ENCODE measurements at regions not wholly inside any gene's neighbourhood (a gene's known extent, or its start where the extent isn't known, plus 50 kb on each side); places are given as distances from the start of the nearest gene placed in this dataset.
"Not testable (repeated sequence)": the region's sequence is repeated elsewhere in the genome, so short reads cannot be mapped to it uniquely, and the experiment has no call there.

- ATAC-seq (no peak), DNase-seq (no peak)
- no peaks in the 10 kb centered on the region for H3K4me1 ChIP-seq (ENCODE audit: control insufficient read depth, insufficient read depth, low read length)
- peaks cover 2% of the 10 kb centered on the region for H3K27me3 ChIP-seq (ENCODE audit: control insufficient read depth, insufficient read depth, low read length)
- H3K9me3 ChIP-seq (ENCODE audit: control insufficient read depth, insufficient read depth, low read length): no peaks in the 10 kb centered on the region
- Mint-ChIP-seq H3K4me1 (no peaks in the 10 kb centered on the region), H3K27ac (no peak overlapping the region), H3K9me3 (no peaks in the 10 kb centered on the region), H3K4me3 (no peak overlapping the region), H3K36me3 (no peaks in the 10 kb centered on the region), H3K27me3 (ENCODE audit: low read depth in 2 of 2) (peaks cover 22 to 32% of the 10 kb centered on the region in 2 donors)
- no peaks in the 10 kb centered on the region for H3K36me3 ChIP-seq (ENCODE audit: control insufficient read depth, insufficient read depth, low read length)
- TF ChIP-seq CTCF (IDR thresholded peaks at IDR 0.05): no peak
- H3K27ac ChIP-seq (ENCODE audit: low read length): no peak overlapping the region
- no peak overlapping the region for H3K4me3 ChIP-seq (ENCODE audit: low read length)
- WGBS (ENCODE audit: insufficient coverage): 90% methylated on average over 2 of the region's 3 CpGs
- intact Hi-C loops (cut with micrococcal nuclease): no loop called here
Observed at GRCh38 chr1:90817399-90817798, 100.3 kb upstream of the BARHL2 start.

- H3K27me3 ChIP-seq (ENCODE audit: control insufficient read depth, insufficient read depth, low read length); ATAC-seq: not testable (repeated sequence)
Observed at GRCh38 chr1:90812237-90812636, 95.1 kb upstream of the BARHL2 start.

GRCh38 chr1:90811444-90811950 is 94.4 kb upstream of the BARHL2 start:
- DNase-seq; H3K9me3 Mint-ChIP-seq; ATAC-seq; H3K27me3 ChIP-seq (ENCODE audit: control insufficient read depth, insufficient read depth, low read length); H3K36me3 ChIP-seq (ENCODE audit: control insufficient read depth, insufficient read depth, low read length); H3K9me3 ChIP-seq (ENCODE audit: control insufficient read depth, insufficient read depth, low read length); H3K27ac ChIP-seq (ENCODE audit: low read length); H3K4me1 Mint-ChIP-seq; H3K4me3 ChIP-seq (ENCODE audit: low read length); H3K27ac Mint-ChIP-seq; H3K4me3 Mint-ChIP-seq; H3K4me1 ChIP-seq (ENCODE audit: control insufficient read depth, insufficient read depth, low read length); H3K36me3 Mint-ChIP-seq; intact Hi-C loops (cut with micrococcal nuclease): not testable (repeated sequence)
- H3K27me3 Mint-ChIP-seq (ENCODE audit: low read depth in 2 of 2): peaks cover 18 to 51% of the 10 kb centered on the region in 2 donors
- 83% methylated on average over 2 of the region's 5 CpGs for WGBS (ENCODE audit: insufficient coverage)

More at GRCh38 chr1:90812237-90812636, 95.1 kb upstream of the BARHL2 start:
- DNase-seq; H3K4me1 ChIP-seq (ENCODE audit: control insufficient read depth, insufficient read depth, low read length); H3K36me3 Mint-ChIP-seq; H3K9me3 ChIP-seq (ENCODE audit: control insufficient read depth, insufficient read depth, low read length); H3K9me3 Mint-ChIP-seq; H3K4me3 Mint-ChIP-seq; H3K27ac Mint-ChIP-seq; H3K4me3 ChIP-seq (ENCODE audit: low read length); H3K27ac ChIP-seq (ENCODE audit: low read length); H3K4me1 Mint-ChIP-seq; H3K36me3 ChIP-seq (ENCODE audit: control insufficient read depth, insufficient read depth, low read length); intact Hi-C loops (cut with micrococcal nuclease): not testable (repeated sequence)
- 87% methylated on average over 5 of the region's 6 CpGs for WGBS (ENCODE audit: insufficient coverage)
- peaks cover 20 to 49% of the 10 kb centered on the region in 2 donors for H3K27me3 Mint-ChIP-seq (ENCODE audit: low read depth in 2 of 2)

GRCh38 chr1:90810681-90811080 is 93.6 kb upstream of the BARHL2 start:
- Mint-ChIP-seq H3K4me1 (no peaks in the 10 kb centered on the region), H3K27ac (no peak overlapping the region), H3K27me3 (ENCODE audit: low read depth in 2 of 2) (peaks cover 17 to 44% of the 10 kb centered on the region in 2 donors), H3K4me3 (no peak overlapping the region), H3K36me3 (no peaks in the 10 kb centered on the region), H3K9me3 (peaks cover 0 to 2% of the 10 kb centered on the region in 2 donors)
- no peak for TF ChIP-seq CTCF (IDR thresholded peaks at IDR 0.05)
- no peaks in the 10 kb centered on the region for H3K36me3 ChIP-seq (ENCODE audit: control insufficient read depth, insufficient read depth, low read length)
- intact Hi-C loops (cut with micrococcal nuclease): no loop called here
- 89% methylated on average over 6 of the region's 6 CpGs for WGBS (ENCODE audit: insufficient coverage)
- no peak overlapping the region for H3K27ac ChIP-seq (ENCODE audit: low read length)
- DNase-seq: no peak
- no peak for ATAC-seq
- no peaks in the 10 kb centered on the region for H3K9me3 ChIP-seq (ENCODE audit: control insufficient read depth, insufficient read depth, low read length)
- H3K27me3 ChIP-seq (ENCODE audit: control insufficient read depth, insufficient read depth, low read length): peaks cover 2% of the 10 kb centered on the region
- H3K4me1 ChIP-seq (ENCODE audit: control insufficient read depth, insufficient read depth, low read length): no peaks in the 10 kb centered on the region
- H3K4me3 ChIP-seq (ENCODE audit: low read length): no peak overlapping the region

Measured in natural killer cell (primary cell).